ENCODE measurements at regions not wholly inside any gene's neighbourhood (a gene's known extent, or its start where the extent isn't known, plus 50 kb on each side); places are given as distances from the start of the nearest gene placed in this dataset.

- no peak for DNase-seq
Measured at GRCh38 chr11:103624708-103625623, 411.5 kb upstream of the DDI1 start.

DNA sequence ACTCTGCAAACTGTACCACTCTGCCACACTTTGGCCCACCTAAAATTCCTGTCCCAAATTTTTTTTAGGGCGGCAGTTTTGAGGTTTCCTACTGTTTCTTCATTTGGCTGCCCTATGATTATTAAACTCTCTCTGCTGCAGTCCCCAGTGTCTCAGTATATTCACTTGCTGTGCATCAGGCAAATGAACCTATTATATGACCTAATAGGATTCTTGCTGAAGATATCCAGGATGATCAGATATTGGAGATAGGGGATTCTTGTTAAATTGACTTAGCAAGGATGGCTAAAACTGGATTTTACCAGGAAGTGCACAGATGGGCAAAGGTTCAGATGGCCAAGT, 410.8 kb upstream of the DDI1 start:
- DNase-seq = no peak

- DNase-seq = no peak
Measured at GRCh38 chr11:103628121-103628520, 408.3 kb upstream of the DDI1 start.

DNA sequence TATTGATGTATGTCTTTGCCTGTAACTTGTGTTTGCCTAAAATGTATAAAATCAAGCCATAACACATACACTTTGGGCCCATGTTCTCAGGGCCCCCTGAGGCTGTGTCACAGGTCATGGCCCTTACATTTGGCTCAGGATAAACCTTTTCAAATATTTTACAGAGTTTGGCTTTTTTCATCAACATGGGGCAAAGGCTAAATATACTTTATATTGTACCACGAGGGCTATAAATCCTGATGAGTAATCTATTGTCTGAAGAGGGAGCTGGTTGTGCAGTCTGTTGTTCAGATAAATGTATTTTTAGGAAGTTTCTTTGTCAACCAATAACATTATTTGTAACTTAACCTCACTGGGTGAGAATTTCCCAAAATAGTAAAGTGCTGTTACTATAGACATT, 404.6 kb upstream of the DDI1 start:
- DNase-seq = no peak

GRCh38 chr11:103633068-103633788, 403.2 kb upstream of the DDI1 start:
- no peak for DNase-seq

- no peak for DNase-seq
Measured at GRCh38 chr11:103633819-103634590, 402.4 kb upstream of the DDI1 start.

- no peak for DNase-seq
Measured at GRCh38 chr11:103636232-103636631, 400.2 kb upstream of the DDI1 start.

GRCh38 chr11:103637295-103637694, 399.1 kb upstream of the DDI1 start:
- no peak for DNase-seq

- DNase-seq = no peak
Measured at GRCh38 chr11:103637831-103638230, 398.6 kb upstream of the DDI1 start.

GRCh38 chr11:103644676-103645075, 391.8 kb upstream of the DDI1 start:
- no peak for DNase-seq

DNA sequence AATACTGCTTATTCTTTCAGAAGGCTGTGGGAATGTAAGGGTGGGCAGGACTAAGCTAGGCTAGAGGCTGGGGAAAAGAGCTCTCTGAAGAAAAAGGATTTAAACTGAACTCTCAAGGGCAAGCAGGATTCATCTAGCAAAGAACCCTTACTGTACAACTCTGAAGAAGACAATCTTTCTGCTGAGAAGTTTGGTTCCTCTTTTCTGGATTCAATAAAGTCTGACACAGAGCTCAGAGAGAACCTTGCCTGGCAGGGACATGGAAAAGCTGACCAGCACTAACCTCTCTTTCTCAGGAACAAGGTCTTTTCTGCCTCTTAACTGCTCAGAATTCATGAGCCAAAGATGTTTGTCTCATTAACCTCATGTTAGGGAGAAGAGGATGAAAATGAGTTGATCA, 388.4 kb upstream of the DDI1 start:
- no peak for DNase-seq

DNA sequence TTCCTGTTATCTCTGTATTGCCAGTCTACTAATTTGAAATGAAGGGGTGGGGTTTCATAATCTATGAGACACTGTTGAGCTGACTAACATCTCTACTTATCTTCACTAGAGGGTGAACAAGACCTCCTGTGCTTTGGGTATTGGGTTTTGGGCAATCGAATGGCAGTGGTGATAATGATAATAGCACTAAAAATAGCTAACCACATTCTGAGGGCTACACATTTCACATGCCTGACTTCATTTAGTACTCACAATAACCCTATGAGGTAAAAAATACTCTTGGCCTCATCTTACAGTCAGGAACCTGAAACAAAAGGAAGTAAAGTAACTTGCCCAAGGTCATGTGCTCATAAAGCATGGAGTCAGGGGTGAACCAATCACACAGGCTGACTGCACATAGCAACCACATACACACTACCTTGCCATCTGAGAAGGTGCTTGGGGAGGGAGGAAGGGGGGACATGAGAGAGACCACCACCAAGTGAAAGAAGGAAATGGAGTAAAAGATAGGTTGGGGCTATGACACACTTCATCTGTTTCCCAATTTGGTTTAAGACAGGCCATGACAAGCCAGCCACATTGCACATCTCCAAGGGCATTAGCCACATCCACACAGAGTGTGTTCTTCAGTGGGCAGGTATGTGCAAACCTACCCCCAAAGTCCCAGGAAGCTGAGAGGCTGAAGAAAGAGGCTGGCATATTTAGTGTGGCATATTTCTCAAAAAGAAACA, 387.6 kb upstream of the DDI1 start:
- DNase-seq = no peak

- no peak for DNase-seq
Measured at GRCh38 chr11:103649401-103649895, 387.0 kb upstream of the DDI1 start.

DNA sequence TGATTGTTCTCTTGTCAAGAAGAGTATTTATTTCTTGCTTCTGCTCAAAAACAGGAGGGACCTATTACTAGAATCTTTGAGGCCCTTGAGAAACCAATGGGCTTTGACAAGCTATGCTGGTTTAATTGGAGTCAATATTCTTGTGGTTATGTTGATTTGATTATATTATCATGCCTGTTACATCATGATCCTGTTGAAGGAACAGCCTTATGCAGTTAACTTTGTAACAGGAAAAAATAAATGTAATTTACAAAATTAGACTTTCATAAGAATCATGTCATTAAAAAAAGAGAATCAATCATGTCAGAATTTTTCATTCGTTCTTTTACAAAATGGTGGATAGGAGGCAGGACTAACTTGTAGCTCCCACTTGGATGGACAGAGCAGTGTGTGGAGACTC, 386.1 kb upstream of the DDI1 start:
- no peak for DNase-seq

DNA sequence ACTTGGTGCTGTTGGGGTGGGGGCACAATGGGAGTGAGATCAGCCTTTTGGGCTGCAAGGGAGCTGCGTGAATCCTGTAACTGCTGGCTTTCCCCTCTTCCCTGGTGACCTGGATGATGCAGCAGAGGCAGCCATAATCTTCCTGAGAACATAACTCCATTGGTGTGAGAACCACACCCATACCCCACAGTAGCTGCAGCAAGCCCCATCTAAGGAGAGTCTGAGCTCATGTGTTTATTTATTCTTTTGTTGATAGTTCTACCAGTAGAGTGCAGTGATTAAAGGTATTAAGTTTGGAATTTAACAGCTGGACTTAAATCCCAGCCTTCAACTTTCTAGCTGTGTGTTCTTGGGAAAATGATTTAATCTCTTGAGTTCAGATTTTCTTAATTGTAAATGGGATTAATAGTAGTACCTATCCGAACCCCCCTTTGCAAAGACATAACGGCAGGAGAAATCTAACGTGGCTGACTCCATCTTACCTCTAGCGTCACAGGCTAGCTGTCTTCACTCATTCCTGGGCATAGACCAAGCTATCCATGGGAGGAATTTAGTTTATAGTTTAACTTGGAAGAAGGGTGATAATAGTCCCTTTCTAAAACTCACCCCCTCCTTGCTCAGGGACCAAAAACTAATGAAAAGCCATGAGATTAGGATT, 385.0 kb upstream of the DDI1 start:
- DNase-seq = no peak

GRCh38 chr11:103652013-103652412, 384.4 kb upstream of the DDI1 start:
- no peak for DNase-seq

DNA sequence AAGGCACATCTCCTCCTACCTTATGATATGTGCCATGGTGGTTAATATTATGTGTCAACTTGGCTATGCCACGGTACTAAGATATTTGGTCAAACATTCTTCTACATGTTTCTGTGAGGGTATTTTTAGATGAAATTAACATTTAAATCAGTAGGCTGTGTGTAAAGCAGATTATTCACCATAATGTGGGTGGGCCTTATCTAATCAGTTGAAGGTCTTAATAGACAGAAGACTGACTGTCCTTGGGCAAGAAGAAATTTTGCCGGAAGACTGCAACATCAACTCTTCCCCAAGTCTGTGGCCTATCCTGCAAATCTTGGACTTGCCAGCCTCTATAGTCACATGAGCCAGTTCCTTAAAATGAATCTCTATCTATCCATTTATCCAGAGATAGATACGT, 380.1 kb upstream of the DDI1 start:
- no peak for DNase-seq

DNA sequence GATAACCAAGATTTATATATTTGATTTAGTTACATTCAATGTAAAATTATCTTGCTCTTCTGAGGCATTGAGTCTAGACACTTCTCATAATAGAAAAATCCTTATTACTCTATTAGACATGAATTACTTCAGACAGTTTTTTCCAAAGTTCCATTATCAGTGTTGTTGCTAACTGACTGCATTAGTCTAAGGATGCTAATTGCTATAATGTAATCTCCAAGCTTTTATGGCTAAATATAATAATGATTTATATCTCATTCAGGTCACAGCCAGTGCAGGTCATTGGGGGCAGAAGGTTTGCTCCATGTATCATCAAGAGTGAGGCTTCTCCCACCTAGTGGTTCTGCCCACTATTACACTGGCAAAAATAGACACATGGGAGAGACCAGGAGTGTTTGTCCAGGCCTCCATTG, 377.2 kb upstream of the DDI1 start:
- DNase-seq = peak; percentile 21

GRCh38 chr11:103659743-103660142, 376.7 kb upstream of the DDI1 start:
- DNase-seq = peak; percentile 52

GRCh38 chr11:103661185-103661584, 375.3 kb upstream of the DDI1 start:
- DNase-seq = no peak

DNA sequence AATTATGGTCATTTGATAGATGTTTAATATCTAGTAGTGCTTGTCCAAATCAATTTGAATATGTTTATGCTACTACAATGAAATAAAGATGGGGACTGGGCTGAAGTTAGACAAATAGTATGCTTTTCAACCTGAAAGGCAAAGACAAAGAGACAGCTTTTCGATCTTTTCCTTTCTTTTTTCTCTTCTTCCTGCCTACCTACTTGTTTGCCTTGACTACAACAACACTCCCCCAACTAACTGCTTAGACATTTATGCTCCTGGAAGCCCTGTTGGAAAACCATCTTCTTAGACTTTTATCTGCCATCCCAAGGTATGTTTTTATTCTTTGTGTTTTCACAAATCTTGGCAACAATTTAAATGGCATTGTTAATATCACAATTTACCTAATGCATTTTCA, 374.4 kb upstream of the DDI1 start:
- DNase-seq = no peak

GRCh38 chr11:103662880-103663279, 373.6 kb upstream of the DDI1 start:
- no peak for DNase-seq
